ENCODE measurements at regions not wholly inside any gene's neighbourhood (a gene's known extent, or its start where the extent isn't known, plus 50 kb on each side); places are given as distances from the start of the nearest gene placed in this dataset.

- FAIRE-seq: no peak
Observed at GRCh38 chr3:43177085-43177484, 71.2 kb upstream of the POMGNT2 start.

- FAIRE-seq: no peak
Observed at GRCh38 chr3:43176666-43177065, 70.8 kb upstream of the POMGNT2 start.

GRCh38 chr3:43175541-43175940 lies 69.7 kb upstream of the POMGNT2 start:
- no peak for FAIRE-seq

DNA sequence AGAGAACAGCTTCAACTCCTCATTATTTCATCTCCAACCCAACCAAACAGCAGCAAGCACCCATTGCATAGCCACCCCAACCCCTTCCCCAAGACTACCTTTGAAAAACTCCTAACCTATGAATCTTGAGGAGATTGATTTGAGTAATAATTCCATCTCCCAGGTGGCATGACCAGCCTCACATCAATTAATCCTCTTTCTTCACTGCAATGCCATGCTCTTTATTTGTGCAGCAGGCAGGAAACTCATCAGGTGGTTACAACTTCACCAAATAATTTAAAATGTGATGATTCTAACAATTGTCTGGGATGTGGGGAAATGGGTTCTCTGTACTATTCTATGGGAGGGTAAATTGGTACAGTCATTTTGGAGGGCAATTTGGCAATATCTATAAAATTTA lies 68.1 kb upstream of the POMGNT2 start:
- no peak for FAIRE-seq

GRCh38 chr3:43171748-43172147 lies 65.9 kb upstream of the POMGNT2 start:
- FAIRE-seq: no peak

DNA sequence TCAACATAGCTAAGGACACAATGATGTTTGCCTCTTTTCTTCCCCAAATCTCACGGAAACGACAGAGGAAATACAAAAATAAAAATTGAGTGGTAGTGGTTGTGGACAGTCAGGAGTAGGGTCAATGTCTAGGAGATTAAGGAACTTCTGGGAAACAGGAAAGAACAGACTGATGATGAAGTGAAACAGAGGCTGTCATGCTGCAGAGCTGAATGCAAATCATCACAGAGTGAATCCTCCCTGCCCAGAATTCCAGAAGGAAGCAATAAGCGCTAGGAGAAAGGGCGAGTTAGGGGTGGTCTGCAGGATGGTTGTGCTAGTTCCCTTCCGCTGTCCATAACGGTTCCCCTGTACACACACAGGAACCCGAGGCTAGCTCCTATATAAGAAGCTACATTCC lies 64.7 kb upstream of the POMGNT2 start:
- FAIRE-seq: no peak

- no peak for FAIRE-seq
Observed at GRCh38 chr3:43169987-43170386, 64.1 kb upstream of the POMGNT2 start.

- FAIRE-seq: no peak
Observed at GRCh38 chr3:43166406-43166805, 60.5 kb upstream of the POMGNT2 start.

DNA sequence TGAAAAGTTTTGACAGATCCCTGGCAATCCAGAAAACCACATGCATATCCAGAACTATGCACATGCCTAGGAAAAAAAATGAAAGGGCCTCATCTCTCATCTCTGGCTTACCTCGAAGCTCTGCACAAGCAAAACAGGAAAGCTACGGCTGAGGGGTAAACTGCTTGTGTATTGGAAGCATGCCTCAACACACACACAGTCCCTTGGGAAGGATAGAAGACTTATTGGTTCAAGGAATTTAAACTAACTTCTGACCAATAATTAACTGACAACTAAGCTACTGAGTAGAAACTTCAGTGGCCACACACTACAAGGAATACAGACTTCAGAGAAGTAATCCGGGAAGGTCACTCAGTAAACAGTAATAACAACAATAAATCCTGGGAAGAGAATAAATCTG lies 59.9 kb upstream of the POMGNT2 start:
- no peak for FAIRE-seq

GRCh38 chr3:43163895-43164493 lies 58.1 kb upstream of the POMGNT2 start:
- no peak for FAIRE-seq

DNA sequence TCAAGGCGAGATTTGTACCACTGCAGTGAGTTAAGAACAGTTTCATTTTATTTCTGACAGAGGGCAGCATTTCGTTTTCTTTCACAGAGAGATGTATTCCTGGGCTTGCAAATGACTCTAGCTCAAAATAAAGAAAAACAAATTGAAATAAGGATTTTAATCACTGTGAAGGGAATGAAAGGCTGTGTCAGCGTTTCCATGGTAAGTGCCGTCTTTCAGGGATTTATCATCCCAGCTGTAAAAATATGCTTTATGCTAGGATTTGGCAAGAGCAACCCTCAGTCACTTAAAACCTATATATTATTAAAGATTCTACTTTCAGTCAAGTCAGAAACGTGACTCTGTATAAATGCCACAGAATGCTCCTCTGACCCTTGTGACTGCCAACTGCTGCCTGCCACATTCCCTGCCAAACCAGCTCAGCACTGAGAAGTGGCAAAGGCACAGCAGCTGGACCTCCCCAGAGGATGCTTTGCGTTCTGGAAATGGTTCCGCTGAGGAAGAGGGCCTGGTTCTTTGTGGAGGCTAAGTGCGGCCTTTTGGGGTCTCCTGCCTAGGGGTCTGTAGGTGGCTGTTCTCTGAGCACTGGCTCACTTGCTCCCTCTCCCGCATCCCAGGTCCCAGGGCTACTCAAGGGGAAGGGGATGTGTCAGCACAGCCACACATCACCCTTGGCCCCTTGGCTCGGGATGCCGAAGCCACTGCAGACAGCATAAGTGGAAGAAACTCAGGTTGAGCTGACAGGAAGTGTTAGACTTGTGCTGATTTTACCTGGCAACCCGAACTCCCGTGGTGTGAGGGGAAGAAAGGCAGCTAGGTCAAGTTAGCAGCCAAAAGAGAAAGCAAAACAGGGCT lies 56.6 kb upstream of the POMGNT2 start:
- FAIRE-seq: no peak

GRCh38 chr3:43161684-43162229 lies 55.9 kb upstream of the POMGNT2 start:
- no peak for FAIRE-seq

DNA sequence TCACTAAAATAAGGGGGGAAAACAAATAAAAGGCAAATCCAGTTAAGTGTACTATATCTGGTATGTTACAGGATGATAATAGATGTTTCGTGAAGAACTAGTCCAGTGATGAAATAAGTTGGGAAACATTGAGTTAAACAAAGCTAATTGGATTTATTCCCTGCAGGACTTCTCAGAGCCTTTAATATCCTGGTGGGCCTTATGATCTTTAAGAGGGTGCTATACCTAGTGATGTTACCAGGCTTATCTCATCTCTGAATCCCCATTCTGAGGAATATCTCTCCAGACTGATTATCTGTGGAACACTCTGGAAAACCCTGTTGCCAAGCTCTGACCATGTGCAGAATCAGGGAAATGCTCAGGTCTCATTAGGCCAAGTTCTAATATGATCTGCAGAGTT lies 54.8 kb upstream of the POMGNT2 start:
- no peak for FAIRE-seq

DNA sequence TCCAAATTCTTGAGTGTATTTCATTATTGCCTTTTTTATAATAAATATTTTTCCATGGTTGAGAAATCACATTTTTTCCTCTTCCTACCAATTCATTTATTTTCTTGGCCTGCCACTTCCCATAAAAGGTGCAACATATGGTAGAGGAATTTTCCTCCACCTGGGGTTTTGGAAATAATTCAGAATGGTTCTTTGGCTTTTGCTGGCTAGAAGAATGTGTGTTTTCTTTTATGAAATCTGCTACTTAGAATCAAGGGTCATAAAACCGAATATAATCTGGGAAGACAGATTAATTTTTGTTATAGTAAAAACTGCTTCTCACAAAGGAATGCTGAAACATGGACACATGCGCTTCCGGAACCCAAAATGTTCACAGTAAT lies 54.0 kb upstream of the POMGNT2 start:
- FAIRE-seq: no peak

GRCh38 chr3:43159131-43159875 lies 53.4 kb upstream of the POMGNT2 start:
- FAIRE-seq: no peak

GRCh38 chr3:43156812-43157455 lies 51.1 kb upstream of the POMGNT2 start:
- no peak for FAIRE-seq

- FAIRE-seq: no peak
Observed at GRCh38 chr3:43155464-43156121, 49.7 kb upstream of the POMGNT2 start.

Data from G401.6 (cell line).